A549 (cell line): ENCODE measurements at regions not wholly inside any gene's neighbourhood (a gene's known extent, or its start where the extent isn't known, plus 50 kb on each side); places are given as distances from the start of the nearest gene placed in this dataset.

ENCODE experiments used
- CTCF ChIP-seq: fragments of >200 bp; sonication (Bioruptor Twin); formaldehyde crosslinking; IDR thresholded peaks from 3 replicates; pipeline ENCODE4 v1.5.1; 2016
- ZFP36 ChIP-seq: fragments of 450-650 bp; IDR thresholded peaks from 2 replicates; pipeline ENCODE4 v1.6.1; 2014; ENCODE audit warnings: borderline replicate concordance; ENCODE audit not compliant: partially characterized antibody

- TF ChIP-seq CTCF (no peak), ZFP36 (no peak)
Measured at GRCh38 chr3:197432384-197433127, 123.2 kb downstream of the BDH1 start.
